GM10248 (cell line): ENCODE measurements at regions not wholly inside any gene's neighbourhood (a gene's known extent, or its start where the extent isn't known, plus 50 kb on each side); places are given as distances from the start of the nearest gene placed in this dataset.
A peak's percentile ranks its signal among the peaks of the same experiment; 100 is the strongest.

Experiments
- CTCF ChIA-PET: fragments of 300-600 bp; sonication (Branson Sonifier 250); formaldehyde crosslinking; extraction: SDS; loops from one replicate; lab custom pipeline; 2021; ENCODE audit warnings: antibody characterized with exemption; lab: Yijun Ruan, JAX
- POLR2A ChIA-PET: fragments of 350-650 bp; sonication (Branson Sonifier 250); formaldehyde crosslinking; extraction: SDS; loops from one replicate; lab custom pipeline; 2020; ENCODE audit warnings: antibody characterized with exemption; lab: Yijun Ruan, JAX
- DNase-seq: peaks from one replicate; pipeline ENCODE4 v3.0.0; 2012; ENCODE audit errors: extremely low spot score
- TF ChIP-seq, protein P1 (sequence below): IDR thresholded peaks from 2 replicates; pipeline ENCODE4 v1.5.1; 2012; ENCODE audit warnings: mild to moderate bottlenecking, low read depth; ENCODE audit errors: extremely low read depth, missing control alignments, control extremely low read depth

DNA sequence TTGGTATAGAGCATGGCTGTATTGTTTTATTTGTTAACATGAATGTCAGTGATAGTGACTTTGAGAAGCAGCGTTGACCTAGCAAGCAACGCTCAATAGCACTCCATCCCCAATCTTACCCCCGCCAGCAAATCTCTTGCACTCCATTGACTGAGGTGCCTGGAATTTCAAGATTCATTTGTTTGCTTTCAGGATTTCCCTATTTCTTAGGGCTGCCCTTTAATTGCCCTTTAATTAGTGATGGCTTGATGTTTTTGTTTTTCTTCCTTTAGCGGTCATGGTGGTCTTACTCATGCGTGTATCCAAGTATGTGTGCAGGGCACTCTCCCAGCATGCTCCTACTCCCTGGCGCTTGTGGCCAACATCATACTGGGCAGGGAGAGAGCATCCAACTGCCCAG lies 216.8 kb upstream of the TBL1XR1 start:
- TF ChIP-seq, protein P1, sequence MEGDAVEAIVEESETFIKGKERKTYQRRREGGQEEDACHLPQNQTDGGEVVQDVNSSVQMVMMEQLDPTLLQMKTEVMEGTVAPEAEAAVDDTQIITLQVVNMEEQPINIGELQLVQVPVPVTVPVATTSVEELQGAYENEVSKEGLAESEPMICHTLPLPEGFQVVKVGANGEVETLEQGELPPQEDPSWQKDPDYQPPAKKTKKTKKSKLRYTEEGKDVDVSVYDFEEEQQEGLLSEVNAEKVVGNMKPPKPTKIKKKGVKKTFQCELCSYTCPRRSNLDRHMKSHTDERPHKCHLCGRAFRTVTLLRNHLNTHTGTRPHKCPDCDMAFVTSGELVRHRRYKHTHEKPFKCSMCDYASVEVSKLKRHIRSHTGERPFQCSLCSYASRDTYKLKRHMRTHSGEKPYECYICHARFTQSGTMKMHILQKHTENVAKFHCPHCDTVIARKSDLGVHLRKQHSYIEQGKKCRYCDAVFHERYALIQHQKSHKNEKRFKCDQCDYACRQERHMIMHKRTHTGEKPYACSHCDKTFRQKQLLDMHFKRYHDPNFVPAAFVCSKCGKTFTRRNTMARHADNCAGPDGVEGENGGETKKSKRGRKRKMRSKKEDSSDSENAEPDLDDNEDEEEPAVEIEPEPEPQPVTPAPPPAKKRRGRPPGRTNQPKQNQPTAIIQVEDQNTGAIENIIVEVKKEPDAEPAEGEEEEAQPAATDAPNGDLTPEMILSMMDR, result no peak
- POLR2A ChIA-PET, result no interaction called here
- CTCF ChIA-PET, result no interaction called here
- DNase-seq, result no peak

DNA sequence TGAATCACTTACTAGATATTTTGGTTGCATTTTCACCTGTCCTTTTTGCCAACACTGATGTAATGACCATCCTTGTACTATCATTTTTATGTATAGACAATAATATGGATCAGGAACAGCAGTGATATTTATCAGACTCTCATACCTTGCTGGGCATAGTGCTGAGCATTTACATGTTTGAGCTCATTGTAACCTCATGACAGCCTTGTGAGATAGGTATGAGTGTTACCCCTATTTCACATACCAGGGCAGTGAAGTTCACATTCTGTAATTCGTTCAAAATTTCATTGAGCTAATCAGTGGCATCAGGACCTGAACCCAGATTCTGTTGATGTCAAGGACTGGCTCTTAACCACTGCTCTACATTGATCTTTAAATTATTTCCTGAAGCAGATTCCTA lies 221.5 kb upstream of the TBL1XR1 start:
- ChIA-PET POLR2A (no interaction called here), CTCF (no interaction called here)
- TF ChIP-seq, protein P1, result no peak
- no peak for DNase-seq

DNA sequence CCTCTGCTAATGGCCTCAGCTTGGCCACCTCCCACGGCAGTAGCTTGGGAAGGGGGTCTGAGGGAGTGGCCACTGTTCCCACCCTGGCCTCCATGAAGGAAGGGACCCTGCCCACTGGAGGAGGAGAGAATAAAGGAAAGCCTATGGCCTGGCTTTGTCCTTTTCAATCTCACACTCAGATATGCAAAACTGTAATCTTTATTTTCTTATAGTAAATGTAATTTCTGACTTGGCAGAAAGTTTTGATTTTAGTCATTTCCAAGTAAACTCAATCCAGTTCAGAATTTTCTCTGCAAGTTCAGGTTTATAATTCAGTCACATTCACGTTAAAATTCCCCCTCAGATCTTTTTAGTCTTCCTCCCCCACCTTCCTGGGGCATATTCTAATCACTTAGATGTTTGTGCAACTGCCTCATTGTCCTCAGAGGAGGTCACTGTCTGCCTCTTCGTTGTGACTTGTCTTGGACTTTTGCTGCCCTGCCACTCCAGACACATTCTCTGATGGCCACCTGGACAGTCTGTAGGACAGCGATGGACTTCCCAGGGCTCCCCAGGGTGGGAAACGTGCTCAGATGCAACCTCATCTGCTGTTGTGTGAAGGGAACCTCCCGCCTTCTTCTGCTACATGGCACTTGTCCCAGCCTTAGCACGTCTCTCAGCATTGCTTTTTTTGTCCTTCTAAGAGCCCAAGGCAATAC lies 222.8 kb upstream of the TBL1XR1 start:
- ChIA-PET CTCF (no interaction called here), POLR2A (no interaction called here)
- TF ChIP-seq, protein P1, result peak; percentile 17
- DNase-seq, result peak; percentile 51

DNA sequence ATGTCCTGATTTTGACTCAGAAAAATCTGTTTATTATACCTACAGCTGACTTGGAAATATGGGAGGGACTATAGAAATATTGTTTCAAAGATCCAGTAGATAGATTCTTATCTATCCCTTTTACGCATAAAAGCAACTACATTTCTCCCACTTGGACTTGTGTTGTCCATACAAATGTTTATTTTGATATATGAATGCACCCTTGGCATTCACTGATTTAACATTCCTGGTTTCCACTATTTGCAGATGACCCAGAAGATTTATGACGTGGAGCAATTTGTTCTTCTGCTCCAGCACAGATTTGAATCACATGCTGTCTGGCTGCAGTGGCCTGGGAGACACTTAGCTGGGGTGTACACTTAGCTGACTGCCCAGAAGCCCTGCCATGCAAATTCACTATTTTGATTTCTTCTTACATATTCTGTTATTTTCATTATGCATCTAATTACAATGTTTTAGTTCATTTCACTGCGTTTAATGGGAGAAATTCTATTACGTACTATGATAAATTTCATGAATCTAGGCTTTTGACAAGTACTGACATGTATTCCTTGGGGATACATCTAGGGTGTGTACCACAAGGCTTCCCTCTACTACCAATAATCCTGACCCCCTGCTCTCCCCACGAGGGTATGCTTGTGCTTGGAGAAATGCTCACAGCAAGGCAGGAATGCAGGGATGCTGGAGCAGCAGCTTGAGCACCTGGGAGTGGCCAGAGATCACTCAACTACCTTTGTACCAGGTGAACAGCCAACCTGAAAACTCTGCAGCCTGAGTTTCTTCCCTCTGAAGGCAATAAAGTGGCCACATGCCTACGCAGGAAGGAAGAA lies 223.6 kb upstream of the TBL1XR1 start:
- DNase-seq, result no peak
- CTCF ChIA-PET, result no interaction called here
- TF ChIP-seq, protein P1, result no peak
- POLR2A ChIA-PET, result no interaction called here

DNA sequence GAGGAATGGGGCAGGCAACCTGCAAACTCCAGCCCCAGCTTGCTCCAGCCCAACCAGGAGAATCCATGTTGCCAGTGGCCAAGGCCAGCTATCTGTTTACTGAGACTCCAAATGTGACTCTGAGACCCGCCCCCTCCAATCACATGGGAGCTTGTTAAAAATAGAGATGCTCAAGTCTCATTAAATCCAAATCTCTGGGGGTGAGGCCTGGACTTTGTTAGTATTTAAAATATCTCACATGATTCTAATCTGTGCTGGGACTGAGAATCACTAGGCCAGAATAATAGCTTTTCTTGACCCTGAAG lies 224.2 kb upstream of the TBL1XR1 start:
- POLR2A ChIA-PET, result no interaction called here
- TF ChIP-seq, protein P1, result no peak
- CTCF ChIA-PET, result no interaction called here
- DNase-seq, result no peak

DNA sequence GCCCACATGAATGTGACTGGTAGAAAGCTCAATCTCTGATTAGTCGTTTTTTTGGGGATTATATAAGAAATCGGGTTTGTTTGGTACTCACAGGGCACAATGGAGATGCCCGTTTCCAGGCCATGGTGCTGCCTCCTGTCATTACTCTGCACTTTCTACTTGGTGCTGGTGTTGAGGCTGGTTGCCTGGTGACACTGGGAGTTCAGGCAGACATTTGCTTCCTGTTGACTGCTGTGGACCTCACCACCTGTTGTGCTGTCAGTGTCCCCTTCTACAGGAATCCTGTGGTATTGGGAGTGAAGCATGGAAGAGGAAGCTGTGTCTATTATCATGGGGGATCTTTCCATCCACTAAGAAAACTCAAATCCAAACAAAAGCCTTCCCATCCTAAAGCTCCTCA lies 227.2 kb upstream of the TBL1XR1 start:
- CTCF ChIA-PET, result interaction anchor here (1.7 kb wide), 1 partner anchor 13 kb away, joined by 6 read pairs; no protein-coding TSS in a partner anchor
- POLR2A ChIA-PET, result no interaction called here
- TF ChIP-seq, protein P1, result no peak
- DNase-seq, result no peak
